HG03139 (cell line): ENCODE measurements at regions not wholly inside any gene's neighbourhood (a gene's known extent, or its start where the extent isn't known, plus 50 kb on each side); places are given as distances from the start of the nearest gene placed in this dataset.
"Not testable (repeated sequence)": the region's sequence is repeated elsewhere in the genome, so short reads cannot be mapped to it uniquely, and the experiment has no call there.

Experiments
- ATAC-seq: cut with Tn5 transposase; IDR thresholded peaks from one replicate; pipeline ENCODE4 v1.9.1; 2021; ENCODE audit not compliant: unreplicated experiment

GRCh38 chr15:31177951-31178350 is 76.4 kb upstream of the TRPM1 start:
- no peak for ATAC-seq

GRCh38 chr15:31178705-31179104 is 77.2 kb upstream of the TRPM1 start:
- no peak for ATAC-seq

- no peak for ATAC-seq
These were observed 78.2 kb upstream of the TRPM1 start for GRCh38 chr15:31179693-31180092.

- no peak for ATAC-seq
These were observed 91.8 kb upstream of the TRPM1 start for GRCh38 chr15:31193291-31193690.

- ATAC-seq: no peak
These were observed 94.3 kb upstream of the TRPM1 start for GRCh38 chr15:31195871-31196270.

GRCh38 chr15:31197497-31198414 is 96.2 kb upstream of the TRPM1 start:
- ATAC-seq: no peak

GRCh38 chr15:31200735-31201151 is 99.2 kb upstream of the TRPM1 start:
- no peak for ATAC-seq

GRCh38 chr15:31202953-31203352 is 101.4 kb upstream of the TRPM1 start:
- ATAC-seq: no peak

- no peak for ATAC-seq
These were observed 102.5 kb upstream of the TRPM1 start for GRCh38 chr15:31203999-31204398.

- no peak for ATAC-seq
These were observed 105.1 kb upstream of the TRPM1 start for GRCh38 chr15:31206386-31207181.

- ATAC-seq: no peak
These were observed 105.7 kb upstream of the TRPM1 start for GRCh38 chr15:31207246-31207645.

GRCh38 chr15:31207861-31208260 is 106.3 kb upstream of the TRPM1 start:
- not testable (repeated sequence) for ATAC-seq

GRCh38 chr15:31208817-31209216 is 107.3 kb upstream of the TRPM1 start:
- no peak for ATAC-seq

- ATAC-seq: no peak
These were observed 109.8 kb upstream of the TRPM1 start for GRCh38 chr15:31211353-31211752.

GRCh38 chr15:31212326-31213080 is 111.0 kb upstream of the TRPM1 start:
- no peak for ATAC-seq

- no peak for ATAC-seq
These were observed 112.3 kb upstream of the KLF13 start for GRCh38 chr15:31214158-31214863.

GRCh38 chr15:31214864-31215489 is 111.7 kb upstream of the KLF13 start:
- peak; percentile 6 for ATAC-seq

GRCh38 chr15:31215490-31216214 is 111.0 kb upstream of the KLF13 start:
- ATAC-seq: peak; percentile 66

GRCh38 chr15:31216215-31216911 is 110.3 kb upstream of the KLF13 start:
- ATAC-seq: peak; percentile 39
